ENCODE measurements at regions not wholly inside any gene's neighbourhood (a gene's known extent, or its start where the extent isn't known, plus 50 kb on each side); places are given as distances from the start of the nearest gene placed in this dataset.

DNA sequence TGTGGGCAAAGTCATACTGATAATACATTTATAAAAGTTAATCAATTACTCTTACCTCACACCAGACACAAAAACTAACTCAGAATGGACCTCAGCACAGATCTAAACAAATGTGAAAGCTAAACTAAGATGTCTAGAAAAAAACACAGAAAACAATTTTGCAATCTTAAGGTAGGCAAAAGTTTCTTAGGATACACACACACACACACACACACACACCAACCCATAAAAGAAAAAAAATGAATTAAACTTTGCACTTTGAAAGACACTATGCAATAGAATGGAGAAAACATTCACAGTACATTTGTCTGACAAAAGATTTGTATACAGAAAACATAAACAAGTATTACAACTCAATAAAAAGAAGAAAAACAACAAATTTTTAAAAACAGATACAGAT lies 70.8 kb upstream of the ZNRF2 start:
- TF ChIP-seq, protein P1, sequence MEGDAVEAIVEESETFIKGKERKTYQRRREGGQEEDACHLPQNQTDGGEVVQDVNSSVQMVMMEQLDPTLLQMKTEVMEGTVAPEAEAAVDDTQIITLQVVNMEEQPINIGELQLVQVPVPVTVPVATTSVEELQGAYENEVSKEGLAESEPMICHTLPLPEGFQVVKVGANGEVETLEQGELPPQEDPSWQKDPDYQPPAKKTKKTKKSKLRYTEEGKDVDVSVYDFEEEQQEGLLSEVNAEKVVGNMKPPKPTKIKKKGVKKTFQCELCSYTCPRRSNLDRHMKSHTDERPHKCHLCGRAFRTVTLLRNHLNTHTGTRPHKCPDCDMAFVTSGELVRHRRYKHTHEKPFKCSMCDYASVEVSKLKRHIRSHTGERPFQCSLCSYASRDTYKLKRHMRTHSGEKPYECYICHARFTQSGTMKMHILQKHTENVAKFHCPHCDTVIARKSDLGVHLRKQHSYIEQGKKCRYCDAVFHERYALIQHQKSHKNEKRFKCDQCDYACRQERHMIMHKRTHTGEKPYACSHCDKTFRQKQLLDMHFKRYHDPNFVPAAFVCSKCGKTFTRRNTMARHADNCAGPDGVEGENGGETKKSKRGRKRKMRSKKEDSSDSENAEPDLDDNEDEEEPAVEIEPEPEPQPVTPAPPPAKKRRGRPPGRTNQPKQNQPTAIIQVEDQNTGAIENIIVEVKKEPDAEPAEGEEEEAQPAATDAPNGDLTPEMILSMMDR (IDR thresholded peaks at IDR 0.05 in 8 of 11, conservative IDR thresholded peaks at IDR 0.05 in 3 of 11): no peak
- no peak for TF ChIP-seq POLR2AphosphoS5 (IDR thresholded peaks at IDR 0.05)
